HCT116 (cell line): ENCODE measurements at regions not wholly inside any gene's neighbourhood (a gene's known extent, or its start where the extent isn't known, plus 50 kb on each side); places are given as distances from the start of the nearest gene placed in this dataset.

Experiments used
- ATAC-seq: fragments of 200-7000 bp; cut with Tn5 transposase; 2 replicates; pipeline ENCODE4 v1.9.1; 2020; ENCODE audit warnings: mild to moderate bottlenecking, moderate library complexity
- BruUV-seq: library from RNA; stranded (reverse); fragments of 400-500 nt; replicated peaks from 2 replicates; lab custom pipeline; 2021; lab: Mats Ljungman, UMichigan
- CTCF ChIA-PET: fragments of 300-600 bp; sonication (Branson Sonifier 250); formaldehyde crosslinking; loops from one replicate; lab custom pipeline; 2021; ENCODE audit warnings: antibody characterized with exemption; lab: Charles Lee
- POLR2A ChIA-PET: fragments of 300-600, 350-600 bp; sonication (Branson Sonifier 250); formaldehyde crosslinking; loops from one replicate; lab custom pipeline; 2021; ENCODE audit warnings: antibody characterized with exemption; lab: Charles Lee
- RAD21 ChIA-PET, 2 experiments: fragments of 300-600 bp; sonication (Branson Sonifier 250); formaldehyde crosslinking; loops; one replicate each; lab custom pipeline; 2023; ENCODE audit warnings: low total read pairs in 2 of 2; ENCODE audit not compliant: uncharacterized antibody in 2 of 2, unreplicated experiment in 2 of 2, low non-redundant PET in 1 of 2; lab: Charles Lee
- DNase-seq: peaks from one replicate; pipeline ENCODE4 v3.0.0-alpha.2; 2010; ENCODE audit warnings: low read depth, low spot score
- H2AFZ ChIP-seq: fragments of 200-600 bp; shearing (Covaris generic), sonication (generic); 2 replicates; pipeline ENCODE4 v1.6.1; 2017; ENCODE audit warnings: low read depth, mixed run types, mixed read lengths, antibody characterized with exemption, low read length; ENCODE audit not compliant: poor library complexity, severe bottlenecking
- H3K27ac ChIP-seq: 2 replicates; pipeline ENCODE4 v1.5.1; 2012; ENCODE audit warnings: low read depth, low read length
- H3K27me3 ChIP-seq: fragments of 200-600 bp; sonication (generic); 2 replicates; pipeline ENCODE4 v1.6.1; 2016; ENCODE audit warnings: mixed run types, low read length, mixed read lengths; ENCODE audit not compliant: insufficient read depth
- H3K36me3 ChIP-seq, 2 experiments: fragments of 200-500 bp in 1 of 2; fragments of 200-600 bp in 1 of 2; sonication (Bioruptor generic) in 1 of 2; sonication (generic) in 1 of 2; 2 replicates each; pipeline versions ENCODE4 v1.5.1 to v1.6.1; 2014 to 2016; ENCODE audit warnings: low read length in 2 of 2, inconsistent platforms in 1 of 2, mixed read lengths in 1 of 2, mixed run types in 1 of 2; ENCODE audit not compliant: insufficient read depth in 2 of 2, control insufficient read depth in 1 of 2
- H3K4me1 ChIP-seq, 2 experiments: fragments of 200-600 bp in 1 of 2; sonication (generic) in 1 of 2; 2 replicates each; pipeline versions ENCODE4 v1.5.1 to v1.6.1; 2012 to 2017; ENCODE audit warnings: low read length in 2 of 2, inconsistent platforms in 1 of 2, mild to moderate bottlenecking in 1 of 2, mixed read lengths in 1 of 2, mixed run types in 1 of 2, moderate library complexity in 1 of 2; ENCODE audit not compliant: insufficient read depth in 2 of 2, control insufficient read depth in 1 of 2
- H3K4me2 ChIP-seq: fragments of 200-600 bp; sonication (generic); 2 replicates; pipeline ENCODE4 v1.6.1; 2017; ENCODE audit warnings: mixed run types, low read length, mixed read lengths
- H3K4me3 ChIP-seq, 2 experiments: fragments of 200-600 bp in 1 of 2; sonication (generic) in 1 of 2; replicated peaks in 1 of 2; 2 replicates each; pipeline ENCODE4 v1.5.1; 2011 to 2016; ENCODE audit warnings: low read length in 2 of 2, control low read depth in 1 of 2, low read depth in 1 of 2, mild to moderate bottlenecking in 1 of 2, mixed read lengths in 1 of 2, mixed run types in 1 of 2
- H3K79me2 ChIP-seq: fragments of 200-600 bp; sonication (generic); 2 replicates; pipeline ENCODE4 v1.6.1; 2017; ENCODE audit warnings: mild to moderate bottlenecking, mixed run types, low read length, moderate library complexity, mixed read lengths; ENCODE audit not compliant: insufficient read depth
- H3K9ac ChIP-seq: fragments of 200-600 bp; sonication (generic); 2 replicates; pipeline ENCODE4 v1.6.1; 2016; ENCODE audit warnings: low read length, mixed read lengths
- H3K9me2 ChIP-seq: fragments of 200-600 bp; sonication (generic), shearing (Covaris generic); 2 replicates; pipeline ENCODE4 v1.6.1; 2017; ENCODE audit warnings: mixed run types, mild to moderate bottlenecking, moderate library complexity; ENCODE audit not compliant: insufficient read depth
- H3K9me3 ChIP-seq, 2 experiments: fragments of 200-500 bp in 1 of 2; fragments of 200-600 bp in 1 of 2; sonication (Bioruptor generic) in 1 of 2; sonication (generic) in 1 of 2; 2 replicates each; pipeline ENCODE4 v1.6.1; 2014 to 2017; ENCODE audit warnings: low read length in 2 of 2, mixed read lengths in 2 of 2, inconsistent platforms in 1 of 2, low read depth in 1 of 2, mild to moderate bottlenecking in 1 of 2, mixed run types in 1 of 2, moderate library complexity in 1 of 2; ENCODE audit not compliant: control insufficient read depth in 1 of 2, insufficient read depth in 1 of 2
- H4K20me1 ChIP-seq: fragments of 200-600 bp; sonication (generic), shearing (Covaris generic); 2 replicates; pipeline ENCODE4 v1.6.1; 2017; ENCODE audit warnings: mixed run types, mild to moderate bottlenecking, moderate library complexity; ENCODE audit not compliant: insufficient read depth
- CTCF ChIP-seq, 3 experiments: fragments of 200-600 bp in 1 of 3; sonication (generic) in 1 of 3; IDR thresholded peaks in 2 of 3; conservative IDR thresholded peaks in 1 of 3; 2 replicates each; pipeline ENCODE4 v1.5.1; 2012 to 2017; ENCODE audit warnings: low read depth in 2 of 3, low read length in 2 of 3, antibody characterized with exemption in 1 of 3, borderline replicate concordance in 1 of 3, control low read depth in 1 of 3, mild to moderate bottlenecking in 1 of 3, mixed read lengths in 1 of 3, mixed run types in 1 of 3, moderate library complexity in 1 of 3; ENCODE audit not compliant: insufficient read depth in 1 of 3
- EGR1 ChIP-seq: IDR thresholded peaks from 2 replicates; pipeline ENCODE4 v1.6.1; 2012; ENCODE audit warnings: low read depth
- ELF1 ChIP-seq: IDR thresholded peaks from 2 replicates; pipeline ENCODE4 v1.6.1; 2012; ENCODE audit warnings: low read depth, borderline replicate concordance
- EZH2 ChIP-seq: fragments of 200-600 bp; sonication (generic); IDR thresholded peaks from 2 replicates; pipeline ENCODE4 v1.6.1; 2017; ENCODE audit warnings: antibody characterized with exemption, mixed run types
- FOSL1 ChIP-seq: IDR thresholded peaks from 2 replicates; pipeline ENCODE4 v1.6.1; 2012; ENCODE audit warnings: low read depth
- JUND ChIP-seq: IDR thresholded peaks from 2 replicates; pipeline ENCODE4 v1.6.1; 2012
- MAX ChIP-seq: IDR thresholded peaks from 2 replicates; pipeline ENCODE4 v1.6.1; 2012
- POLR2A ChIP-seq: IDR thresholded peaks from 2 replicates; pipeline ENCODE4 v1.7.0; 2011; ENCODE audit warnings: borderline replicate concordance; ENCODE audit not compliant: insufficient read depth, insufficient read length; ENCODE audit errors: extremely low read depth
- POLR2AphosphoS5 ChIP-seq: IDR thresholded peaks from 2 replicates; pipeline ENCODE4 v1.6.1; 2011; ENCODE audit warnings: mild to moderate bottlenecking, low read depth, low read length, moderate library complexity
- RAD21 ChIP-seq: IDR thresholded peaks from 2 replicates; pipeline ENCODE4 v1.6.1; 2012; ENCODE audit warnings: low read depth, mild to moderate bottlenecking
- SIN3A ChIP-seq: IDR thresholded peaks from 2 replicates; pipeline ENCODE4 v1.6.1; 2012; ENCODE audit warnings: low read depth
- SRF ChIP-seq: IDR thresholded peaks from 2 replicates; pipeline ENCODE4 v1.6.1; 2012; ENCODE audit warnings: low read depth
- YY1 ChIP-seq: IDR thresholded peaks from 2 replicates; pipeline ENCODE4 v1.6.1; 2011; ENCODE audit warnings: low read length, low read depth, moderate library complexity, mild to moderate bottlenecking; ENCODE audit not compliant: insufficient replicate concordance; ENCODE audit errors: extremely low read depth
- ZFX ChIP-seq: fragments of 450-650 bp; IDR thresholded peaks from 2 replicates; pipeline ENCODE4 v1.6.1; 2017
- intact Hi-C: fragments of 100-400 bp; cut with micrococcal nuclease; formaldehyde crosslinking; loops from 2 replicates; pipeline ENCODE4 v1.10.0; 2022
- TF ChIP-seq, protein P1 (sequence below): IDR thresholded peaks from 2 replicates; pipeline ENCODE4 v1.6.1; 2012
- TF ChIP-seq, protein P2 (sequence below): IDR thresholded peaks from 2 replicates; pipeline ENCODE4 v1.6.1; 2012; ENCODE audit warnings: low read depth
- TF ChIP-seq, protein P3 (sequence below): IDR thresholded peaks from 2 replicates; pipeline ENCODE4 v1.6.1; 2011; ENCODE audit warnings: mild to moderate bottlenecking, low read length, moderate library complexity; ENCODE audit not compliant: insufficient replicate concordance; ENCODE audit errors: extremely low read depth

GRCh38 chr14:30223966-30224365, 296.3 kb upstream of the PRKD1 start:
- ChIA-PET CTCF (interaction anchor here (1.5 kb wide), 1 partner anchor 9 kb away, joined by 5 read pairs; no protein-coding TSS in a partner anchor), RAD21 (no interaction called here), POLR2A (no interaction called here)
- Histone ChIP-seq H2AFZ (no peak overlapping the region), H3K27me3 (no peaks in the 10 kb centered on the region), H3K79me2 (no peaks in the 10 kb centered on the region), H3K9me3 (no peaks in the 10 kb centered on the region), H3K27ac (no peak overlapping the region), H3K9ac (no peak overlapping the region), H3K4me1 (peaks cover 0 to 6% of the 10 kb centered on the region in 2 experiments; a peak in 2 of 4 replicates), H3K9me2 (no peaks in the 10 kb centered on the region), H3K4me2 (peak overlapping the region; percentile 5; the same call in 1 of the 2 replicates), H3K4me3 (no peak overlapping the region), H4K20me1 (no peaks in the 10 kb centered on the region), H3K36me3 (no peaks in the 10 kb centered on the region)
- DNase-seq, result no peak
- ATAC-seq, result no peak
- intact Hi-C loops, result no loop called here
- no TSS peak for BruUV-seq
- TF ChIP-seq POLR2A (no peak), FOSL1 (no peak), JUND (no peak), MAX (no peak), ZFX (no peak), CTCF (IDR thresholded peaks at IDR 0.05 in 2 of 3, conservative IDR thresholded peaks at IDR 0.05 in 1 of 3; ENCODE audit: borderline replicate concordance in 1 of 3, insufficient read depth in 1 of 3, low read depth in 2 of 3, low read length in 2 of 3) (no peak), EGR1 (no peak), YY1 (no peak), POLR2AphosphoS5 (no peak), SRF (no peak), RAD21 (no peak), ELF1 (no peak), EZH2 (no peak), SIN3A (no peak)
- TF ChIP-seq, protein P1, sequence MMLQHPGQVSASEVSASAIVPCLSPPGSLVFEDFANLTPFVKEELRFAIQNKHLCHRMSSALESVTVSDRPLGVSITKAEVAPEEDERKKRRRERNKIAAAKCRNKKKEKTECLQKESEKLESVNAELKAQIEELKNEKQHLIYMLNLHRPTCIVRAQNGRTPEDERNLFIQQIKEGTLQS, result no peak
- TF ChIP-seq, protein P2, sequence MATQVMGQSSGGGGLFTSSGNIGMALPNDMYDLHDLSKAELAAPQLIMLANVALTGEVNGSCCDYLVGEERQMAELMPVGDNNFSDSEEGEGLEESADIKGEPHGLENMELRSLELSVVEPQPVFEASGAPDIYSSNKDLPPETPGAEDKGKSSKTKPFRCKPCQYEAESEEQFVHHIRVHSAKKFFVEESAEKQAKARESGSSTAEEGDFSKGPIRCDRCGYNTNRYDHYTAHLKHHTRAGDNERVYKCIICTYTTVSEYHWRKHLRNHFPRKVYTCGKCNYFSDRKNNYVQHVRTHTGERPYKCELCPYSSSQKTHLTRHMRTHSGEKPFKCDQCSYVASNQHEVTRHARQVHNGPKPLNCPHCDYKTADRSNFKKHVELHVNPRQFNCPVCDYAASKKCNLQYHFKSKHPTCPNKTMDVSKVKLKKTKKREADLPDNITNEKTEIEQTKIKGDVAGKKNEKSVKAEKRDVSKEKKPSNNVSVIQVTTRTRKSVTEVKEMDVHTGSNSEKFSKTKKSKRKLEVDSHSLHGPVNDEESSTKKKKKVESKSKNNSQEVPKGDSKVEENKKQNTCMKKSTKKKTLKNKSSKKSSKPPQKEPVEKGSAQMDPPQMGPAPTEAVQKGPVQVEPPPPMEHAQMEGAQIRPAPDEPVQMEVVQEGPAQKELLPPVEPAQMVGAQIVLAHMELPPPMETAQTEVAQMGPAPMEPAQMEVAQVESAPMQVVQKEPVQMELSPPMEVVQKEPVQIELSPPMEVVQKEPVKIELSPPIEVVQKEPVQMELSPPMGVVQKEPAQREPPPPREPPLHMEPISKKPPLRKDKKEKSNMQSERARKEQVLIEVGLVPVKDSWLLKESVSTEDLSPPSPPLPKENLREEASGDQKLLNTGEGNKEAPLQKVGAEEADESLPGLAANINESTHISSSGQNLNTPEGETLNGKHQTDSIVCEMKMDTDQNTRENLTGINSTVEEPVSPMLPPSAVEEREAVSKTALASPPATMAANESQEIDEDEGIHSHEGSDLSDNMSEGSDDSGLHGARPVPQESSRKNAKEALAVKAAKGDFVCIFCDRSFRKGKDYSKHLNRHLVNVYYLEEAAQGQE, result no peak
- TF ChIP-seq, protein P3, sequence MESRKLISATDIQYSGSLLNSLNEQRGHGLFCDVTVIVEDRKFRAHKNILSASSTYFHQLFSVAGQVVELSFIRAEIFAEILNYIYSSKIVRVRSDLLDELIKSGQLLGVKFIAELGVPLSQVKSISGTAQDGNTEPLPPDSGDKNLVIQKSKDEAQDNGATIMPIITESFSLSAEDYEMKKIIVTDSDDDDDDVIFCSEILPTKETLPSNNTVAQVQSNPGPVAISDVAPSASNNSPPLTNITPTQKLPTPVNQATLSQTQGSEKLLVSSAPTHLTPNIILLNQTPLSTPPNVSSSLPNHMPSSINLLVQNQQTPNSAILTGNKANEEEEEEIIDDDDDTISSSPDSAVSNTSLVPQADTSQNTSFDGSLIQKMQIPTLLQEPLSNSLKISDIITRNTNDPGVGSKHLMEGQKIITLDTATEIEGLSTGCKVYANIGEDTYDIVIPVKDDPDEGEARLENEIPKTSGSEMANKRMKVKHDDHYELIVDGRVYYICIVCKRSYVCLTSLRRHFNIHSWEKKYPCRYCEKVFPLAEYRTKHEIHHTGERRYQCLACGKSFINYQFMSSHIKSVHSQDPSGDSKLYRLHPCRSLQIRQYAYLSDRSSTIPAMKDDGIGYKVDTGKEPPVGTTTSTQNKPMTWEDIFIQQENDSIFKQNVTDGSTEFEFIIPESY, result no peak
